Panc1 (cell line): ENCODE measurements at regions not wholly inside any gene's neighbourhood (a gene's known extent, or its start where the extent isn't known, plus 50 kb on each side); places are given as distances from the start of the nearest gene placed in this dataset.

Experiments
- CTCF ChIP-seq: fragments of 450-650 bp; IDR thresholded peaks from 2 replicates; pipeline ENCODE4 v1.5.1; 2017; ENCODE audit warnings: mild to moderate bottlenecking
- POLR2AphosphoS5 ChIP-seq: IDR thresholded peaks from 2 replicates; pipeline ENCODE4 v1.6.1; 2012; ENCODE audit warnings: mild to moderate bottlenecking, low read depth, low read length, moderate library complexity

GRCh38 chr7:98562381-98562823 is 54.7 kb upstream of the NPTX2 start:
- no peak for TF ChIP-seq CTCF
- TF ChIP-seq POLR2AphosphoS5 = no peak
